ENCODE measurements at regions not wholly inside any gene's neighbourhood (a gene's known extent, or its start where the extent isn't known, plus 50 kb on each side); places are given as distances from the start of the nearest gene placed in this dataset. TPM values are rescaled to one million over a fixed set of nuclear protein-coding genes. Genes with fewer than 3 reads are reported as not detected.
"Not testable (repeated sequence)": the region's sequence is repeated elsewhere in the genome, so short reads cannot be mapped to it uniquely, and the experiment has no call there.

DNA sequence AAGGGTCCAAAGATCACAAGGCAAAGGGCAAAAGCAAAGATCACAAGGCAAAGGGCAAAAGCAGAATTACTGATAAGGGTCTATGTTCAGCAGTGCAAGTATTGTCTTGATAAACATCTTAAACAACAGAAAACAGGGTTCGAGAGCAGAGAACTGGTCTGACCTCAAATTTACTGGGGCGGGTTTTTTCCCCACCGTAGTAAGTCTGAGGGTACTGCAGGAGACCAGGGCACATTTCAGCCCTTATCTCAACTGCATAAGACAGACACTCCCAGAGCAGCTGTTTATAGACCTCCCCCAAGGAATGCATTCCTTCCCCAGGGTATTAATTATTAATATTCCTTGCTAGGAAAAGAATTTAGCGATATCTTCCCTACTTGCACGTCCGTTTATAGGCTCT is 61.3 kb downstream of the ZNF860 start:
- DNase-seq: not testable (repeated sequence)

DNA sequence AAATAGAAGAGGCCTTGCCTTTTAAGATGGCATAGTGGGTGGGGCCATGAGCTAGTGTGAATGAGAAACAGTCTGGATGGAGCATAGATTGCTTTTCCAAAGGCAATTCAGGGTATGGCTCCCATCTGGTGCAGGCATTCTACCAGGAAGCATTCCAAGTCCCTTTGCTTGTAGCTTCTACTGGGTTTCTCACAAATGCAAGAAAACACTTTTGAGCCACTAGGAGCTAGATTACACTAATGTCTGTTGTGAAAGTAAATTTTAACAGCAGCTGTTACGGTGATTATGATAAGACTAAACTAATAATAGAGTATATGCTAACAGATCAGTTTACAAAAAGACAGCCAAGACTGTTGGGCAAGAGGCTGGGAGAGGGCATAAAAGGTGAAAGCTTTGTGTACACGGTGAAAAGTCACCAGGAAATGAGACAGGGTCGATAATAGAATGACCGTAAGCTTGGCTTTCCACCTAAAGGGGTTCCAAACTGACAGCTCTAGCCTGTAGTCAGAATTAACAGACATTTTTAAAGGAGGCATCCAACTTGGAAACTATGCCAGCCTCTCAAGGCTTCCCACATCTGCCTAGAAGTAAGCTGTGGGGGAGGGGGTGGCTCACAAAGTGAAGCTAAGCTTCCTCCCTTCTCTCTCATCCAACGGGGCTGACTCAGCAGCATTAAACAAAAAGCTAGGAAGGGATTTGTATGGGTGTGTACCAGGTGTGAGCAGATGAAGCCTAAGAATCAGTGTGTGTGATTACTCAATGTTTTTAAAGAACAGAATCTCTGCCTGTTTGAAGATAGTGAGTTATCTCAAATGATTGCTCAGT is 61.1 kb upstream of the GPD1L start:
- DNase-seq: peak; percentile 78

DNA sequence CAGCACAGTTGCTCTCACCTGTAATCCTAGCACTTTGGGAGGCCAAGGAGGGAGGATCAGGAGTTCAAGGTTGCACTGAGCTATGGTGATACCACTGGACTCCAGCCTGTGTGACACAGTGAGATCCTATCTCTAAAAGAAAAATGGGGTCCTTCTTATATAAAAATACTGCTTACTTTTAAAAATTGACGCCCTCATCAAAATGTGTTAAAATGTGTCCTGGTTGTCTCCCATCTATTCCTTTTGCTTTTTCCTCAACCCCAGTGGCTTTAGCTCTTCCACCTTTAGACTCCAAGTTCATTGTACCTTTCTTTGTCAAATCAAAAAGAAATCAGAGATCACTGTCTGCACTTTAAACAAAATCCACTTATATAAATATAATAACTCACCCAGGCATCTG is 60.3 kb upstream of the GPD1L start:
- no peak for DNase-seq

DNA sequence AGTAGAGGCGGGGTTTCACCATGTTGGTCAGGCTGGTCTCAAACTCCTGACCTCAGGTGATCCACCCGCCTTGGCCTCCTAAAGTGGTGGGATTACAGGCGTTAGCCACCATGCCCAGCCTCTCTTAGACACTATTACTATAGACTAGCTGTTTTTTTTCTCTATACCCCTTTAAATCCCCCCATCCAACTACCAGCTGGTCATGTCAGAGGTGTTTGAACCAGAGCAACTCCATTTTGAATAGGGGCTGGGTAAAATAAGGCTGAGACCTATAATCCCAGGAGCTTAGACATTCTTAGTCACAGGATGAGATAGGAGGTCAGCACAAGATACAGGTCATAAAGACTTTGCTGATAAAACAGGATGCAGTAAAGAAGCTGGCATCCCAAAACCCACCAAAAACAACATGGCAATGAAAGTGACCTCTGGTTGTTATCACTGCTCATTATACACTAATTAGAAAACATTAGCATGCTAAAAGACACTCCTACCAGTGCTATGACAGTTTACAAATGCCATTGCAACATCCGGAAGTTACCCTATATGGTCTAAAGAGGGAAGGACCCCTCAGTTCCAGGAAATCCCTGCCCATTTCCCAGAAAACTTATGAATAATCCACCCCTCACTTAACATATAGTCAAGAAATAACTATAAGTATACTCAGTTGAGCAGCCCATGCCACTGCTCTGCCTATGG is 57.8 kb upstream of the GPD1L start:
- DNase-seq: no peak

DNA sequence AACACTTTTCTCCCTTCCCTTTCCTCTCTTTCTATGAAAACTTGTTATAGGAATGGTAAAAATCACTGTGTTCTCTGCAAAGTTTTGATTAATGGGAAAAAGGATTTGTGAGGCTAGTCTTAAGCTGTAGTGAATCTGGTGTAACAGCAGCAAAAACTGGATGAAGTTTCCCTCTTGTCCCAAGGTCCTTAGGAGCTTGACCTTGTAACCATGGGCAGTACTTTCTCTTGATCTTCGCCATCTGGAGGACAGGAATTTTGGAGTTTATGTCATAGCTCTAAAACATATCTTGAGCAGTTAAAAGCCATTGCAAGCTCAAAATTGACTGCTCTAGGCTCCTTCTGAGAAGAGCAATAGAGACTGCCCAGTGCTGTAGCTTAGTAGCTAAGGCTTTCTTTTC is 56.5 kb upstream of the GPD1L start:
- no peak for DNase-seq

DNA sequence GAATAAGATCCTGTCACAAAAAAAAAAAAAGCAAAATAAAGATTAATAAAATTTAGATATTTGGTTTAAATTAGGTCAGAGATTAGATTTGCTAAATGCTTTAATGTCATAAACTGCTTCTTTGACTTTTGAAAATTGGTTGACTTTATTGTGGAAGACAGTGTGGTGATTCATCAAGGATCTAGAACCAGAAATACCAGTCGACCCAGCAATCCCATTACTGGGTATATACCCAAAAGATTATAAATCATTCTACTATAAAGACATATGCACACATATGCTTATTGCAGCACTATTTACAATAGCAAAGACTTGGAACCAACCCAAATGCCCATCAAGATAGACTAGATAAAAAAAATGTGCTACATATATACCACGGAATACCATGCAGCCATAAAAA is 54.2 kb upstream of the GPD1L start:
- not testable (repeated sequence) for DNase-seq

DNA sequence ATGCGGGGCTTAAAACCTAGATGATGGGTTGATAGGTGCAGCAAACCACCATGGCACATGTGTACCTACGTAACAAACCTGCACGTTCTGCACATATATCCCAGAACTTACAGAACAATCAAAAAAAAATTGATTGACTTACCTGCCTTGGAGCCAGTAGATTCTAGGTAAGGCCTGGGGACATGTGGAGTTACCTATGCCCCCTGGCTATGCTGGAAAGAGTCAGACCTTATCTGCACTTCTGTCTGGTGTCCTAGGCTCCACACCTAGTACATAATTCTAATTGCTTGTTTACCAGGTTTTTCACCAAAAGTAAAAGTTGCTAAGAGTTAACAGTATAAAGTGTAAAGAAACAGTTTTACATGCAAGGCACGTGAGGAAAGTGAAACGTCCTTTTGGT is 53.6 kb upstream of the GPD1L start:
- not testable (repeated sequence) for DNase-seq

DNA sequence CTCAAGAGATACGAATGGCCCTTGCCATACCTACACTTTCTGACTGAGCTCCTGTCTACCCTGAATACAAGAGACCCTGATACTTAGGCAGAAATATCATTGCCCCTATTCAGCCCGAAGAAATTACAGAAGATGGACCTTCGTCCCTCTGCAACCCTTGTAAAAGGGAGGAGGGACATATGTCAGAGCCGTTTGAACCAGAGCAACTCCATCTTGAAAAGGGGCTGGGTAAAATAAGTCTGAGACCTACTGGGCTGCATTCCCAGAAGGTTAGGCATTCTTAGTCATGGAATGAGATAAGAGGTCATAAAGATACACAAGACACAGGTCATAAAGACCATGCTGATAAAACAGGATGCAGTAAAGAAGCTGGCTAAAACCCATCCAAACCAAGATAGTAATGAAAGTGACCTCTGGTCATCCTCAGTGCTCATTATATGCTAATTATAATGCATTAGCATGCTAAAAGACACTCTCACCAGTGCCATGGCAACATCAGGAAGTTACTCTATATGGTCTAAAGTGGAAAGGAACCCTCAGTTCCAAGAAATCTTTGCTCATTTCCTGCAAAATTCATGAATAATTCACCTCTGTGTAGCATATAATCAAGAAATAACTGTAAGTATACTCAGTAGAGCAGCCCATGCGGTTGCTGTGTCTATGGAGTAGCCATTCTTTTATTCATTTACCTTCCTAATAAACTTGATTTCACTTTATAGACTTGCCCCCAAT is 49.7 kb upstream of the GPD1L start:
- DNase-seq: no peak

Small RNAs in the stretch of these regions (small RNA-seq; reads per million reads assigned to genes)
- gene RF00019 (ENCODE audit: low replicate concordance): not detected

Data from tongue (tissue), 2 donors.